ENCODE measurements at regions not wholly inside any gene's neighbourhood (a gene's known extent, or its start where the extent isn't known, plus 50 kb on each side); places are given as distances from the start of the nearest gene placed in this dataset.

- TF ChIP-seq POLR2A (IDR thresholded peaks at IDR 0.05) = no peak
- TF ChIP-seq CTCF (IDR thresholded peaks at IDR 0.05) = no peak
These were observed 192.0 kb upstream of the NAV2 start for GRCh38 chr11:19520681-19521080.
